ENCODE measurements at regions not wholly inside any gene's neighbourhood (a gene's known extent, or its start where the extent isn't known, plus 50 kb on each side); places are given as distances from the start of the nearest gene placed in this dataset.

DNA sequence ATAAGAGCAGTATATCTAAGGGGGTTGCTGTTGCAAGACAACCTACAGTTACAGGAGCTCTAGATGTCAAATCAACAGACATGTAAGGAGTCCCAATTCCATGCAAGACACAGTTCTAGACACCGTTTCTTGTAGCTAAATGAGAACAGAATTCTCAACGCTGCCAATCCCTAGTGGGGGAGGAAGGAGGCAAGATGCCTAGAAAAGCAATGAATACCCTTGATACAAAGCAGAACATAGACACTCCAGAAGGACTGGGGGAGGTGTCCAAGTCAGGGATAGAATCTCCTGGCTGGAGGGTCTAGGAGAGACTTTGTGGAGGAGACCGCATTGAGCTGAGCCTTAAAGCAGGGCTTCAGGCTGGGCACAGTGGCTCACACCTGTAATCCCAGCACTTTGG is 280.2 kb downstream of the BUD13 start:
- intact Hi-C loops (cut with DNase I) = no loop called here

GRCh38 chr11:116488836-116489389 is 283.9 kb downstream of the BUD13 start:
- Histone ChIP-seq H3K27ac (no peak overlapping the region), H3K9me3 (no peaks in the 10 kb centered on the region), H3K4me3 (no peak overlapping the region), H3K36me3 (ENCODE audit: insufficient read depth in 1 of 2, low read depth in 1 of 2) (no peaks in the 10 kb centered on the region), H3K27me3 (ENCODE audit: insufficient read depth in 3 of 3, low read length in 2 of 3) (peaks cover 0 to 40% (median 1%) of the 10 kb centered on the region in 3 donors), H3K4me1 (no peaks in the 10 kb centered on the region)
- TF ChIP-seq, protein P1, sequence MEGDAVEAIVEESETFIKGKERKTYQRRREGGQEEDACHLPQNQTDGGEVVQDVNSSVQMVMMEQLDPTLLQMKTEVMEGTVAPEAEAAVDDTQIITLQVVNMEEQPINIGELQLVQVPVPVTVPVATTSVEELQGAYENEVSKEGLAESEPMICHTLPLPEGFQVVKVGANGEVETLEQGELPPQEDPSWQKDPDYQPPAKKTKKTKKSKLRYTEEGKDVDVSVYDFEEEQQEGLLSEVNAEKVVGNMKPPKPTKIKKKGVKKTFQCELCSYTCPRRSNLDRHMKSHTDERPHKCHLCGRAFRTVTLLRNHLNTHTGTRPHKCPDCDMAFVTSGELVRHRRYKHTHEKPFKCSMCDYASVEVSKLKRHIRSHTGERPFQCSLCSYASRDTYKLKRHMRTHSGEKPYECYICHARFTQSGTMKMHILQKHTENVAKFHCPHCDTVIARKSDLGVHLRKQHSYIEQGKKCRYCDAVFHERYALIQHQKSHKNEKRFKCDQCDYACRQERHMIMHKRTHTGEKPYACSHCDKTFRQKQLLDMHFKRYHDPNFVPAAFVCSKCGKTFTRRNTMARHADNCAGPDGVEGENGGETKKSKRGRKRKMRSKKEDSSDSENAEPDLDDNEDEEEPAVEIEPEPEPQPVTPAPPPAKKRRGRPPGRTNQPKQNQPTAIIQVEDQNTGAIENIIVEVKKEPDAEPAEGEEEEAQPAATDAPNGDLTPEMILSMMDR (IDR thresholded peaks at IDR 0.05) = no peak
- WGBS, 3 donors = 19 to 33% (median 22%) methylated on average over 11 of the region's 11 CpGs
- intact Hi-C loops (cut with DNase I) = no loop called here
- ATAC-seq (no peak), DNase-seq (no peak)

More for the DNA sequence above, 280.2 kb downstream of the BUD13 start:
- peaks cover 0 to 16% (median 1%) of the 10 kb centered on the region in 3 donors for H3K27me3 ChIP-seq (ENCODE audit: insufficient read depth in 3 of 3, low read length in 2 of 3)
- H3K9me3 ChIP-seq = no peaks in the 10 kb centered on the region
- WGBS, 3 donors = 68 to 82% (median 80%) methylated on average over 3 of the region's 3 CpGs
- TF ChIP-seq, protein P1 (IDR thresholded peaks at IDR 0.05) = no peak
- DNase-seq (no peak), ATAC-seq (no peak)
- no peak overlapping the region for H3K27ac ChIP-seq
- no peak overlapping the region for H3K4me3 ChIP-seq
- no peaks in the 10 kb centered on the region for H3K4me1 ChIP-seq
- no peaks in the 10 kb centered on the region for H3K36me3 ChIP-seq (ENCODE audit: insufficient read depth in 1 of 2, low read depth in 1 of 2)

DNA sequence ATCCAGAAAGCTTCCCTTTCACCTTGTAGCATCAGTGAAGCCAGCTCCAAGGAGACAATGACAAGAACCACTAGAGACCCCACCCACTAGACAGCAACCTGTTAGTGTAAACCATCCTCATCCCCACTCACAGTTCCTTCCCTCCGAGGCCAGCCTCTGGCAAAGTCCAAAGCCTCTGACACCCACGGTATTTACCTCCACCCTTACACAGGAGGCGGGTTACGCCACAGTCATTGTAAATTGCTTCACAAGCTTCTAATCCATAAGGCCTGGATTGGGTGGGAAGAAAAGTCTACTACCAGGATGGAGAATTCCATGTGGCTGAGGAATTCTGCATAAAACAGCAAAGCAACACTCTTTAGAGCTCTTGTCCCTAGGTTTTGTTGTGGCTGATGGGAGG is 287.4 kb downstream of the BUD13 start:
- peaks cover 0 to 32% (median 0%) of the 10 kb centered on the region in 3 donors for H3K27me3 ChIP-seq (ENCODE audit: insufficient read depth in 3 of 3, low read length in 2 of 3)
- intact Hi-C loops (cut with DNase I) = no loop called here
- WGBS, 3 donors = 85 to 94% (median 92%) methylated on average over 4 of the region's 4 CpGs
- ATAC-seq (no peak), DNase-seq (no peak)
- H3K4me1 ChIP-seq = no peaks in the 10 kb centered on the region
- H3K27ac ChIP-seq = no peak overlapping the region
- no peaks in the 10 kb centered on the region for H3K36me3 ChIP-seq (ENCODE audit: insufficient read depth in 1 of 2, low read depth in 1 of 2)
- no peak overlapping the region for H3K4me3 ChIP-seq
- TF ChIP-seq, protein P1 (IDR thresholded peaks at IDR 0.05) = no peak
- H3K9me3 ChIP-seq = no peaks in the 10 kb centered on the region

DNA sequence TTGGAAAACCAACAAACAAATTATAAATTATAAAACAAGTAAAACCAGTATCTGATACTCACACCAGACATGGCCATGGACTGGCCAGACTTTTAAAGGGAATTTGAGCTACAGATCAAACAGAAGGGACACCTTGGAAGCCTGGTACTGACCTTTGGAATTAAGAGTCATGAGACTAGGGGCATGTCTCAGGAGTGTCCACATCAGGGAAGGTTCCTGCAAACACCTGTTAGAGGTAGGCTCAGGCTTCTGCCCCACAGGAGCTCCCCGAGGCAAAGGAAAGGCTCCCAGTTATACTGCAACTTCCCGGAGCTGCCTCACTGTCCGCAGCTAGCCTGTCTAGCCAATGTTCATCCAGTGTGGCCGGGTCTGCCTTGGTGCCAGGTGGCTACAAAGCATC is 290.1 kb downstream of the BUD13 start:
- Histone ChIP-seq H3K9me3 (no peaks in the 10 kb centered on the region), H3K36me3 (ENCODE audit: insufficient read depth in 1 of 2, low read depth in 1 of 2) (no peaks in the 10 kb centered on the region), H3K4me1 (no peaks in the 10 kb centered on the region), H3K4me3 (no peak overlapping the region), H3K27me3 (ENCODE audit: insufficient read depth in 3 of 3, low read length in 2 of 3) (peaks cover 0 to 25% (median 0%) of the 10 kb centered on the region in 3 donors), H3K27ac (no peak overlapping the region)
- TF ChIP-seq, protein P1 (IDR thresholded peaks at IDR 0.05) = no peak
- 81 to 87% (median 82%) methylated on average over 4 of the region's 4 CpGs for WGBS, 3 donors
- DNase-seq (no peak), ATAC-seq (no peak)
- intact Hi-C loops (cut with DNase I) = no loop called here

DNA sequence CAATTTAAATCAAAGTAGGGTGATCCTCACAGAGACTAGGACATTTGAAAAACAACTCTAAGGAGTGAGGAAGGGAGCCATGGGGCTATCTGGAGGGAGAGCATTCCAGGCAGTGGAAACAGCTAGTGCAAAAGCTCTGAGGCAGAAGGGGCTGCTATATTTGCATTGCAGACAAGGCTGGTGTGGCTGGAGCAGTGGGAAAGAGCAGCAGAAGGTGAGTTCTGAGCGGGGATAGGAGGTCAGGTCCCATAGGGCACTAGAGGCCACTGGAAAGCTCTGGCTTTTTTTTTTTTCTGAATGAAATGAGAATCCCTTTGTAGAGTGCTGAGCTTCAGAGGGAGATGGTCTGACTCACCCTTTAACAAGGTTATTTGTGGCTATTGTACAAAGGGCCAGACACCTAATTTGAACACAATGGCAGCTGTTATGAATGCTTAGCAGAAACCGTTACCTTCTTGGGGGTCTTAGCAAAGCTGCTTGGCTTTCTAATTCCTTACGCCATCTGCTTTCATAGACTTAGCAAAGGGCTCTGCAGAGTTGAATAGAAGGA is 291.6 kb downstream of the BUD13 start:
- ATAC-seq (no peak), DNase-seq (no peak)
- 66 to 79% (median 67%) methylated on average over 3 of the region's 3 CpGs for WGBS, 3 donors
- Histone ChIP-seq H3K4me3 (no peak overlapping the region), H3K27ac (no peak overlapping the region), H3K27me3 (ENCODE audit: insufficient read depth in 3 of 3, low read length in 2 of 3) (peaks cover 0 to 12% (median 0%) of the 10 kb centered on the region in 3 donors), H3K9me3 (no peaks in the 10 kb centered on the region), H3K36me3 (ENCODE audit: insufficient read depth in 1 of 2, low read depth in 1 of 2) (no peaks in the 10 kb centered on the region), H3K4me1 (no peaks in the 10 kb centered on the region)
- TF ChIP-seq, protein P1 (IDR thresholded peaks at IDR 0.05) = no peak
- intact Hi-C loops (cut with DNase I) = no loop called here
